RWPE2 (cell line): ENCODE measurements at regions not wholly inside any gene's neighbourhood (a gene's known extent, or its start where the extent isn't known, plus 50 kb on each side); places are given as distances from the start of the nearest gene placed in this dataset.
A peak's percentile ranks its signal among the peaks of the same experiment; 100 is the strongest.

ENCODE experiments used
- ATAC-seq: fragments of 200-7000 bp; cut with Tn5 transposase; 3 replicates; pipeline ENCODE4 v1.9.1; 2021; ENCODE audit warnings: low read depth
- DNase-seq: peaks from one replicate; pipeline ENCODE4 v3.0.0-alpha.2; 2020; ENCODE audit warnings: low spot score
- H3K27ac ChIP-seq: fragments of 450-650 bp; 2 replicates; pipeline ENCODE4 v1.5.1; 2017; ENCODE audit warnings: mild to moderate bottlenecking; ENCODE audit not compliant: poor library complexity, severe bottlenecking
- H3K27me3 ChIP-seq: fragments of 250-450 bp; sonication (Bioruptor Pico); 2 replicates; pipeline ENCODE4 v1.5.1; 2021; ENCODE audit warnings: mild to moderate bottlenecking, moderate library complexity; ENCODE audit not compliant: insufficient read depth, poor library complexity, severe bottlenecking
- H3K36me3 ChIP-seq: fragments of 250-450 bp; sonication (Bioruptor Pico); 2 replicates; pipeline ENCODE4 v1.5.1; 2020; ENCODE audit warnings: low read depth, mild to moderate bottlenecking, moderate library complexity
- H3K4me1 ChIP-seq: fragments of 250-450 bp; sonication (Bioruptor Pico); 2 replicates; pipeline ENCODE4 v1.5.1; 2021; ENCODE audit warnings: mild to moderate bottlenecking, moderate library complexity; ENCODE audit not compliant: insufficient read depth, poor library complexity, severe bottlenecking
- H3K4me3 ChIP-seq: fragments of 250-450 bp; sonication (Bioruptor Pico); 2 replicates; pipeline ENCODE4 v1.5.1; 2021; ENCODE audit warnings: mild to moderate bottlenecking, moderate library complexity; ENCODE audit not compliant: severe bottlenecking
- H3K9me3 ChIP-seq: fragments of 250-450 bp; sonication (Bioruptor Pico); 2 replicates; pipeline ENCODE4 v1.5.1; 2021; ENCODE audit warnings: mild to moderate bottlenecking, moderate library complexity; ENCODE audit not compliant: severe bottlenecking
- TF ChIP-seq, protein P1 (sequence below): fragments of 450-650 bp; IDR thresholded peaks from one replicate; pipeline ENCODE4 v1.5.1; 2017; ENCODE audit warnings: mild to moderate bottlenecking, moderate library complexity; ENCODE audit not compliant: poor library complexity, severe bottlenecking

DNA sequence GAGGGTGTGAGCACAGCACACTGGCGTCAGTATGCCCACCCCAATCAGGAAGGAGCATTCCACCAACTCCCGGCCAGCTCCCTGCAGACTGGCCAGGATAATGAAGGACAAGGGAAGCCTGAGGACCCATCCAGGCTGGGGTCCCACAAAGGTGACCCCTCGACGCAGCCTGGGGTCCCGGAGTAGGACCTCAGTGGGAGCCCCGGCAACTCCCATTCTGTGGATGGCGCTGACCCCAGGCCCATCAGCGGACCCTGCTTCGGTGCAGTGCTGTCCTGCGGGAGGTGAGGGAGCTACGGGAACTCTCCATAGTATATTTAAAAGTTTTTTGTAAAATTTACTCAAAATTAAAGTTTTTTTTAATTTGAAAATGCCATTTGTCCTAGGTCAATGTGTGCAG, 137.7 kb upstream of the NKX1-1 start:
- no peaks in the 10 kb centered on the region for H3K9me3 ChIP-seq
- TF ChIP-seq, protein P1, sequence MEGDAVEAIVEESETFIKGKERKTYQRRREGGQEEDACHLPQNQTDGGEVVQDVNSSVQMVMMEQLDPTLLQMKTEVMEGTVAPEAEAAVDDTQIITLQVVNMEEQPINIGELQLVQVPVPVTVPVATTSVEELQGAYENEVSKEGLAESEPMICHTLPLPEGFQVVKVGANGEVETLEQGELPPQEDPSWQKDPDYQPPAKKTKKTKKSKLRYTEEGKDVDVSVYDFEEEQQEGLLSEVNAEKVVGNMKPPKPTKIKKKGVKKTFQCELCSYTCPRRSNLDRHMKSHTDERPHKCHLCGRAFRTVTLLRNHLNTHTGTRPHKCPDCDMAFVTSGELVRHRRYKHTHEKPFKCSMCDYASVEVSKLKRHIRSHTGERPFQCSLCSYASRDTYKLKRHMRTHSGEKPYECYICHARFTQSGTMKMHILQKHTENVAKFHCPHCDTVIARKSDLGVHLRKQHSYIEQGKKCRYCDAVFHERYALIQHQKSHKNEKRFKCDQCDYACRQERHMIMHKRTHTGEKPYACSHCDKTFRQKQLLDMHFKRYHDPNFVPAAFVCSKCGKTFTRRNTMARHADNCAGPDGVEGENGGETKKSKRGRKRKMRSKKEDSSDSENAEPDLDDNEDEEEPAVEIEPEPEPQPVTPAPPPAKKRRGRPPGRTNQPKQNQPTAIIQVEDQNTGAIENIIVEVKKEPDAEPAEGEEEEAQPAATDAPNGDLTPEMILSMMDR, result no peak
- DNase-seq, result no peak
- no peak overlapping the region for H3K27ac ChIP-seq
- no peaks in the 10 kb centered on the region for H3K4me1 ChIP-seq
- no peak for ATAC-seq
- no peaks in the 10 kb centered on the region for H3K36me3 ChIP-seq
- no peak overlapping the region for H3K4me3 ChIP-seq
- no peaks in the 10 kb centered on the region for H3K27me3 ChIP-seq

DNA sequence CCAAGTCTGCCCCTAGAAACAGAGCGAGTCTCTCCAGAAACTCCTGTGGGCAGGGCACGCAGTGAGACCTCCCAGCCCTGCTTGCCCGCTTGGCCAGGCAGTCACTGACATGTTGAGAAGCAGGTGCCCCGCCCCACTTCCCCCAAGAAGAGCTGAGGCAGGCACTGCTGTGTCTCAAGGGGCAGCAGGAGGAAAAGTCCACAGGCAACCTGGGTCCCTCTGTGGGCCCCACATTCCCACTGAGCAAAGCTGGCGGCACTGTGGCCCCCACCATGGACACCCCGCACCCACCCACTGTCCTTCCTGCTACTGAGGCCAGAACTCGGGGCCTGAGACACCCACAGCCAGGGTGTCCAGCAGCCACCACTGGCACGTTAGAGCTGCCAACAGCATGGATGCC, 137.3 kb upstream of the NKX1-1 start:
- DNase-seq, result no peak
- H3K4me3 ChIP-seq, result no peak overlapping the region
- 0 out of 3 replicates have a peak, but pooled peaks have one; percentile 6 for ATAC-seq

DNA sequence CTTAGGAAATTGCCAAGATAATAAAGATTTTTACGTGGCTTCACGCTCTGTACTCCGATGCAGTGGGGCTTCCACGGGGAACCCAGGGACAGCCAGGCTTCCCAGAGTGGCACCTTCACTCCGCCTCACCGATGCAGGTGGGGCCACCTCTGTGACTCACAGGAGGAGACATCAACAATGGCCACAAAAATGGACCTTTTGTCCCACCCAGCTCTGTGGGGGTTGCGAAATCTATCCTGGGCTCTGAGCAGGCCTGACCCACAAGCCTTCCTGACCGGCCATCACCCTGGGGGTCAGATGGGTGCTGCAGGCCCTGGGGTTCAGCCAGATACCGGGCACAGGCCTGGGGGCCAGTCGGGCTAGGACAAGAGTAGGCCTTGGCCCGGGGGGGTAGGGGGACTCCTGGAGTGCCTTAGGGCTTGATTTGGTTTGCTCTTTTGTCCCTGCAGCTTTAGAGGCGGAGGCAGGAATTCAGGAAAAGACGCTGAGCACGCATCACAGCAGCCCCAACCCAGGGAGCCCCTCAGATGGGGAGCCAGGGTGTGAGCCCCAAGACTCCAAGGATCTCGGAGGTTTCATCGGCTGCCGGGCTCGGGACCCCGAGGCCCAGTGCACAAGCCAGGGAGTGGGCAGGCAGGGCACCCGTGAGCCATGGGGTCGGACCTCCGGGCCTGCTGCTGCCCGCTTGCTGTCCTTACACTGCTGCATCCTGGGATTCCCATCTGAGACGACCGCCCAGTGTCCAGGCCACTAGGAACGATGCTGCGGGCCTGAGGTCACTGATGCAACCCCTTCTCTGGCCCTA, 136.5 kb upstream of the NKX1-1 start:
- ATAC-seq, result no peak
- no peaks in the 10 kb centered on the region for H3K4me1 ChIP-seq
- no peak overlapping the region for H3K4me3 ChIP-seq
- no peaks in the 10 kb centered on the region for H3K36me3 ChIP-seq
- no peak overlapping the region for H3K27ac ChIP-seq
- DNase-seq, result no peak
- no peaks in the 10 kb centered on the region for H3K27me3 ChIP-seq
- no peaks in the 10 kb centered on the region for H3K9me3 ChIP-seq
- TF ChIP-seq, protein P1, result no peak

More for the DNA sequence above, 137.3 kb upstream of the NKX1-1 start:
- Histone ChIP-seq H3K27ac (no peak overlapping the region), H3K9me3 (no peaks in the 10 kb centered on the region), H3K4me1 (no peaks in the 10 kb centered on the region), H3K27me3 (no peaks in the 10 kb centered on the region), H3K36me3 (no peaks in the 10 kb centered on the region)
- TF ChIP-seq, protein P1, result no peak

DNA sequence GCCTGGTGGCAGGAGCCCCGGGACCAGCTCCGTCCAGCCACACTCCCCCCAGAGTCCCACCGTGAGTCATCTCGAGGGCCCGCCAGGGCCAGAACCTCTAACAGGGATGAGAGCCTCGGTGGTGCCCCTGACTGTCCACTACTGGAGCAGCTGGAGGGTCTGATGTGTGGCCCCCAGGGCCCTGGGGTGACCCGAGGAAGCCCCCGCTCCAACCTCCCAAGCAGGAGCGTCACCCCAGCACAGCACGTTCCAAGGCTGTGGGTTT, 135.9 kb upstream of the NKX1-1 start:
- H3K4me3 ChIP-seq, result no peak overlapping the region
- H3K27ac ChIP-seq, result no peak overlapping the region
- no peaks in the 10 kb centered on the region for H3K4me1 ChIP-seq
- H3K27me3 ChIP-seq, result no peaks in the 10 kb centered on the region
- no peak for ATAC-seq
- TF ChIP-seq, protein P1, result no peak
- H3K9me3 ChIP-seq, result no peaks in the 10 kb centered on the region
- no peak for DNase-seq
- no peaks in the 10 kb centered on the region for H3K36me3 ChIP-seq

DNA sequence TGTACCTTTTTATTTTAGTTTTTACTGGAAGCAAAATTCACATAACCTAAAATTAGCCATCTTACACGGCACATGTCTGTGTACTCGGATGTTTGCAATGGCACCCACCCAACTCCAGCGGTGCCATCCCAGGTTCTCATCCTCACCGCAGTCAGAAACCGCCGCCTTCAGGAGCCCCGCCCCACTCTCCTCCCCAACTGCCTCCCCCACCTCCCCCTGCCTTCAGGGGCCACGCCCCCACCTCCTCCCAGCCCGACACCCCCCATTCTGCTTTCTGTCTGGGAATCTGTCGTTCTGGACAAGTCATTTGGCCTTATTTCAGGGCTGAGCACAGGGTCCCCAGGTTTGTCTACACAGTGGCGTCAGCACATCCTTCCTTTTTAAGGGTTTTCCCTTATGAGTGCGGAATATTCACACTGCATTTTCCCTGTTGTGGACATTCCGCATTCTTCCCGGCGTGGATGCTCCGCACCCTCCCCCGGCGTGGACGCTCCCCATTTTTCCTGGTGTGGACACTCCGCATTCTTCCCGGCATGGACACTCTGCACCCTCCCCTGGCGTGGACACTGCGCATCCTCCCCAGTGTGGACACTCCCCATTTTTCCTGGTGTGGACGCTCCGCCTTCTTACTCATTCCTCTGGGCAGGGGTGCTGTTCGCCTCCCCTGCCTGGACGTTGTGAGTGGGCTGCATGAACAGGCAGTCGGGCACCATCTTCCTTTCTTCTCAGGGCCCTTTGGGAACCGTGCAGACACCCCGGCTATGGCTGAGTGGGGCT, 135.4 kb upstream of the NKX1-1 start:
- TF ChIP-seq, protein P1, result no peak
- Histone ChIP-seq H3K4me3 (no peak overlapping the region), H3K27ac (no peak overlapping the region), H3K4me1 (no peaks in the 10 kb centered on the region), H3K27me3 (no peaks in the 10 kb centered on the region), H3K36me3 (no peaks in the 10 kb centered on the region), H3K9me3 (no peaks in the 10 kb centered on the region)
- ATAC-seq (no peak), DNase-seq (no peak)
